SK-N-SH (cell line): ENCODE measurements at regions not wholly inside any gene's neighbourhood (a gene's known extent, or its start where the extent isn't known, plus 50 kb on each side); places are given as distances from the start of the nearest gene placed in this dataset.

Source experiments
- CTCF ChIP-seq: fragments of 200-600 bp; sonication (generic); IDR thresholded peaks from 2 replicates; pipeline ENCODE4 v1.6.1; 2017; ENCODE audit warnings: antibody characterized with exemption, mild to moderate bottlenecking, moderate library complexity
- EP300 ChIP-seq, 2 experiments: IDR thresholded peaks; 2 replicates each; pipeline versions ENCODE4 v1.4.0 to v1.6.1; 2012; ENCODE audit warnings: borderline replicate concordance in 1 of 2, low read depth in 1 of 2, low read length in 1 of 2
- EZH2phosphoT487 ChIP-seq: fragments of 200-600 bp; sonication (generic); IDR thresholded peaks from 2 replicates; pipeline ENCODE4 v1.6.1; 2017; ENCODE audit warnings: low read depth, mixed run types, mild to moderate bottlenecking, antibody characterized with exemption, moderate library complexity, borderline replicate concordance
- JUND ChIP-seq: IDR thresholded peaks from 2 replicates; pipeline ENCODE4 v1.4.0; 2012
- MXI1 ChIP-seq: IDR thresholded peaks from 2 replicates; pipeline ENCODE4 v1.6.1; 2012; ENCODE audit warnings: mild to moderate bottlenecking, low read depth, low read length, improper control_type of control experiment
- NFIC ChIP-seq: IDR thresholded peaks from 2 replicates; pipeline ENCODE4 v1.4.0; 2012; ENCODE audit warnings: borderline replicate concordance
- PBX3 ChIP-seq: IDR thresholded peaks from 2 replicates; pipeline ENCODE4; 2012
- RCOR1 ChIP-seq: fragments of 150-350 bp; IDR thresholded peaks from 2 replicates; pipeline ENCODE4 v1.6.1; 2017; ENCODE audit warnings: antibody characterized with exemption, low read length
- REST ChIP-seq: IDR thresholded peaks from 2 replicates; pipeline ENCODE4 v1.6.1; 2012; ENCODE audit warnings: mild to moderate bottlenecking, low read depth, low read length, moderate library complexity
- RFX5 ChIP-seq: IDR thresholded peaks from 2 replicates; pipeline ENCODE4 v1.6.1; 2012; ENCODE audit warnings: mild to moderate bottlenecking, improper control_type of control experiment, low read length
- SIN3A ChIP-seq: IDR thresholded peaks from 2 replicates; pipeline ENCODE4 v1.6.1; 2012; ENCODE audit warnings: low read depth, mild to moderate bottlenecking, low read length, moderate library complexity, borderline replicate concordance
- TAF1 ChIP-seq: IDR thresholded peaks from 2 replicates; pipeline ENCODE4 v1.6.1; 2012; ENCODE audit warnings: low read depth, mild to moderate bottlenecking, low read length, moderate library complexity, borderline replicate concordance
- USF2 ChIP-seq: fragments of 150-350 bp; IDR thresholded peaks from 2 replicates; pipeline ENCODE4 v1.6.1; 2017; ENCODE audit warnings: antibody characterized with exemption, low read length, low read depth, borderline replicate concordance
- YY1 ChIP-seq: IDR thresholded peaks from 2 replicates; pipeline ENCODE4 v1.4.0; 2012; ENCODE audit warnings: low read depth, mild to moderate bottlenecking

- TF ChIP-seq CTCF (no peak), RFX5 (no peak), NFIC (no peak), TAF1 (no peak), JUND (no peak), SIN3A (no peak), YY1 (no peak), USF2 (no peak), EP300 (IDR thresholded peaks at IDR 0.05; ENCODE audit: borderline replicate concordance in 1 of 2, low read depth in 1 of 2, low read length in 1 of 2) (no peak), MXI1 (no peak), RCOR1 (no peak), EZH2phosphoT487 (no peak), PBX3 (no peak), REST (no peak)
Measured at GRCh38 chr20:40838509-40838908, 149.5 kb upstream of the MAFB start.
